Aorta (tissue), 5 donors: ENCODE measurements at regions not wholly inside any gene's neighbourhood (a gene's known extent, or its start where the extent isn't known, plus 50 kb on each side); places are given as distances from the start of the nearest gene placed in this dataset.

Source experiments
- ATAC-seq: fragments of 200-7000 bp; cut with Tn5 transposase; one replicate; pipeline ENCODE4 v1.9.1; 2022; ENCODE audit warnings: moderate library complexity; ENCODE audit not compliant: low FRiP score
- DNase-seq, 2 donors: peaks; one replicate each; pipeline ENCODE4 v3.0.0-alpha.2; 2020
- H3K27ac ChIP-seq, 2 donors: one replicate each; pipeline ENCODE4 v1.5.1; 2013; ENCODE audit warnings: low read length in 2 of 2, mild to moderate bottlenecking in 2 of 2, moderate library complexity in 2 of 2, control low read depth in 1 of 2, inconsistent platforms in 1 of 2, low read depth in 1 of 2
- H3K27me3 ChIP-seq, 2 donors: one replicate each; pipeline ENCODE4 v1.6.1; 2013; ENCODE audit warnings: control low read depth in 1 of 2, low read length in 1 of 2, mild to moderate bottlenecking in 1 of 2, moderate library complexity in 1 of 2; ENCODE audit not compliant: insufficient read depth in 2 of 2, control insufficient read depth in 1 of 2
- H3K36me3 ChIP-seq, 2 donors: one replicate each; pipeline ENCODE4 v1.6.1; 2013; ENCODE audit warnings: control low read depth in 1 of 2, low read length in 1 of 2, mild to moderate bottlenecking in 1 of 2; ENCODE audit not compliant: insufficient read depth in 2 of 2, control insufficient read depth in 1 of 2
- H3K4me1 ChIP-seq, 2 donors: one replicate each; pipeline ENCODE4 v1.6.1; 2013; ENCODE audit warnings: low read length in 2 of 2, control low read depth in 1 of 2, mild to moderate bottlenecking in 1 of 2, moderate library complexity in 1 of 2; ENCODE audit not compliant: insufficient read depth in 2 of 2, control insufficient read depth in 1 of 2
- H3K4me3 ChIP-seq, 2 donors: one replicate each; pipeline ENCODE4 v1.5.1; 2013; ENCODE audit warnings: low read length in 2 of 2, control low read depth in 1 of 2, mild to moderate bottlenecking in 1 of 2
- H3K9me3 ChIP-seq: one replicate; pipeline ENCODE4 v1.6.1; 2013; ENCODE audit warnings: mild to moderate bottlenecking, low read length; ENCODE audit not compliant: control insufficient read depth
- WGBS, 2 donors: extraction: QIAGEN DNeasy Blood & Tissue Kit; methylation state at CpG; one replicate each; pipeline ENCODE4 v1.1.7; 2013; 5-methylcytosine and 5-hydroxymethylcytosine counted together
- intact Hi-C, 2 donors: fragments of 100-400 bp; cut with DNase I; formaldehyde crosslinking; loops; one replicate each; pipeline versions ENCODE4 v1.14.2 to v1.15.0; 2022
- donor health status: healthy with polysubstance abuse.
- donor health status: Bipolar disorder and iron deficiency.
- donor health status: DM: no; HTN: no; CAD: no.
- donor health status: DM: no; HTN: no; CAD: no.
- donor health status: DM: yes; HTN: yes; CAD: no.

DNA sequence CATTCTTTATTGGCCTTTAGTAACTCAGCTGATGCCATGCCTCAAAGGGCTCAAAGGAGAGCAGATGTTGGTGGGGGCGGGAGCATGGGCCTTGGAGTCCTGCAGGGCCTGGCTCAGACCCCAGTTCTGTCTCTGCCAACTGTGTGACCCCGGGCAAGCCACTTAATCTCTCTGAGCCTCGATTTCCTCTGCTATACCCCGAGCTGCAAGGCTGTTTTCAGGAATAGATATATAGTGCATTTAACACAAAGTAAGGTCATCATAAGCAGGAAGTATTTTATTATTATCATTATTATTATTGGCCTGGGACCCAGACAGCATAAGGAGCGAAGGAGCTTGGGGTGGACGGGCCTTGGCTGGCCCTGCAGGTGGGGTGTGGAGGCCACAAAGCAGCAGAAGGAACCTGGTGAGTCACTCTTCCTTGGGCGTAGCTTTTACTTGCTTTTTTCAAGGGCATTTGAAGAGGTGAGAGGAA lies 162.7 kb downstream of the INHBB start:
- peak in 1 of 2 donors; percentile 65 for DNase-seq
- no peaks in the 10 kb centered on the region for H3K9me3 ChIP-seq
- peak; percentile 40 for ATAC-seq
- WGBS, 2 donors = 17 to 21% methylated on average over 7 of the region's 7 CpGs
- H3K4me3 ChIP-seq = no peak overlapping the region
- H3K27ac ChIP-seq = no peak overlapping the region
- H3K36me3 ChIP-seq = no peaks in the 10 kb centered on the region
- no peaks in the 10 kb centered on the region for H3K27me3 ChIP-seq
- intact Hi-C loops = no loop called here
- H3K4me1 ChIP-seq = no peaks in the 10 kb centered on the region

DNA sequence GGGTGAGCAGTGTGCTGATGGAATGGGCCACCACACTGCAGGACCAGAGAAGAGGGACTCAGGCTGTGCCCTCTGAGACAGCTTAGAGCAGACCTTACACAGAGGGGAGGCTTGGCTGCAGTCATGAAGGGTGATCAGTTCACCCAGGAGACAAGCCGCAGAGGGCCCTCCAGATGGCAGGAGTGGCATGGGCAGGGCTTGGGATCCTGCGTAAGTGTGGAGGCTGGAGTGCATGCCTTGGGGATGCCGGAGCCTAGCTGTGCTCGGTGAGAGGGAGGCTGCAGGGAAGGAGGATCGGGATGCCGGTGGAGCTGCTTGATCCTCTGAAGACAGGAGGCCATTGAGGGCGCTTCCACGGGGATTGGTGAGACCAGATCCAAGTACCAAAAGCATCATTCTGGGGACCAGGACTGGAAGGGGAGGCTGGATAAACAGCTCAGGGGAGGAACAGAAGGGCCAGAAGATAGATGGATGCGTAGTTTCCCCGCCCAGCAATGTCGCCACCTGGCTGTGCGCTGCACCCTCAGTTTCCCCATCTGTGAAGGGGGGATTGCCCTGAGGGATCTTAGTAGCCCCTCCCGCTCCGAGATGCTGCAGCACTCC lies 163.4 kb downstream of the INHBB start:
- DNase-seq (peak in 1 of 2 donors; percentile 57), ATAC-seq (peak; percentile 12)
- Histone ChIP-seq H3K4me1 (no peaks in the 10 kb centered on the region), H3K36me3 (no peaks in the 10 kb centered on the region), H3K9me3 (no peaks in the 10 kb centered on the region), H3K27me3 (no peaks in the 10 kb centered on the region), H3K27ac (no peak overlapping the region), H3K4me3 (no peak overlapping the region)
- intact Hi-C loops = no loop called here
- WGBS, 2 donors = 97 to 98% methylated on average over 14 of the region's 14 CpGs

DNA sequence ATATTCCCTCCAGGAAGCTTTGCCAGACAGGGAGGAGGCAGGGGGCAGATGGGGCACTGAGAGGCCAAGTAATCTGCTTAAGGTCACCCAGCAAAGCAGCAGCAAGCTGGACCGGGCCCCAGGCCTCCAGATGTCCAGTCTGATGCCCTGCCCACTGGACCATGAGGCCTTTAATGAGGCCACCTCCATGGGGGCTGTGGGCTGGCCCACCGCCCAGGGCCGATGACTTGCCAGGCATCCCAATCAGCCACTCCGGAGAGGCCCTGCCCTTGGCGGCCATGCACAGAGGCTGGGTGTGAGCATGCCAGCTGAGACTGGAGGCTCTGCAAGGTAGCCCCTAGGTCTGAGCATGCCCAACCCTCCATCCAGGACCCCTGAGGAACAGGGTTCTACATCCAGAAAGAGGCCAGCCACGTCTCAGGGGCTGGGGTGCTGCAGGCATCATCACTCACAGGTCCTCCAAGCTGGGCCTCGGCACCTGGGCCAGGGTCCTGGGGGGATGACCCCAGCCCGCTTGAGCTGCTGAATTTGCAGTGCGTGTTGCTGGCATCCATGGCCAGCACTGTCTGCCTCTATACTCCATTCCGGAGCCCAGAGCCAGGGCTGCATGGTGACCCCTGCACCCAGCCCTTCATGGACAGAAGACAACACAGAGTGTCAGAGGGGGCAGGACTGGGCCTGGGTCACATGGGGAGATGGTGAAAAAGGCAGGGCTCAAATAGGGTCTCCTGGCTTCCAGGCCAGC lies 164.2 kb downstream of the INHBB start:
- no peaks in the 10 kb centered on the region for H3K36me3 ChIP-seq
- no peaks in the 10 kb centered on the region for H3K27me3 ChIP-seq
- ATAC-seq (no peak), DNase-seq (peak in 1 of 2 donors; percentile 66)
- H3K4me3 ChIP-seq = no peak overlapping the region
- WGBS, 2 donors = 88 to 92% methylated on average over 10 of the region's 10 CpGs
- H3K27ac ChIP-seq = no peak overlapping the region
- intact Hi-C loops = no loop called here
- no peaks in the 10 kb centered on the region for H3K4me1 ChIP-seq
- H3K9me3 ChIP-seq = no peaks in the 10 kb centered on the region

DNA sequence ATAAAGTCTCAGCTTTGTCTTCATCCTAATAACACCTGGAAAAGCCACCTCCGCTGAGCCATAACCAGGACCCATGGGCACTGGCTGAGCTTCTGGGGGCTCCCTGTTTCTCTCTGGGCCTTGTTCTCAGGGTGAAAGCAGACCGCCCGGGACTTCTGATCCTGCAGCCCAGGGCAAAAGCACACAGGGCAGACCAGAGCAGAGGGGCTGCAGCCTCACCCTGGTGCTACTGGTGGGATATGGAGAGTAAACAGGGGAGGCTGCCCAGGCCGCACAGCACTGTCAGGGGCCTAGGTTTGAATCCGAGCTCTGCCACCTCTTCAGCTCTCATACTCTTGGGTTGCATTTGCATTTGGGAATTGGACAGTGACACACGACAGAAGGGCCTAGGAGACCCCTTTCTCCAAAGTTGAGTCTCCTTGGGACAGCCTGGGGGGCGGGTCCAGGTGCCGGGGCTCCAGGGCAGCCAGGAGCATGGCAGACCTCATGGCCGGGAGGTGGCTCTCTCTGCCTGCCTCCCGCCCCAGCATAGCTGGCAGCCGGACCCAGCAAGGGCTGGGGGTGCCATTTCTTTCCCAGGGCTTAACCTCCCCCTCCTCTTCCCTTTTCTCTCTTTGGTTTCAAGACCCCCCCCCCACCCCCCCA lies 164.9 kb downstream of the INHBB start:
- intact Hi-C loops = no loop called here
- no peaks in the 10 kb centered on the region for H3K4me1 ChIP-seq
- 94% methylated on average over 11 of the region's 11 CpGs for WGBS, 2 donors
- ATAC-seq (no peak), DNase-seq (peak in 1 of 2 donors; percentile 38)
- no peaks in the 10 kb centered on the region for H3K36me3 ChIP-seq
- H3K9me3 ChIP-seq = no peaks in the 10 kb centered on the region
- H3K4me3 ChIP-seq = no peak overlapping the region
- H3K27ac ChIP-seq = no peak overlapping the region
- no peaks in the 10 kb centered on the region for H3K27me3 ChIP-seq

GRCh38 chr2:120511536-120511935 lies 165.6 kb downstream of the INHBB start:
- Histone ChIP-seq H3K27ac (no peak overlapping the region), H3K4me3 (no peak overlapping the region), H3K27me3 (no peaks in the 10 kb centered on the region), H3K4me1 (no peaks in the 10 kb centered on the region), H3K9me3 (no peaks in the 10 kb centered on the region), H3K36me3 (no peaks in the 10 kb centered on the region)
- intact Hi-C loops = no loop called here
- no peak for ATAC-seq
- WGBS, 2 donors = 44 to 59% methylated on average over 18 of the region's 18 CpGs
- peak in 1 of 2 donors; percentile 58 for DNase-seq

DNA sequence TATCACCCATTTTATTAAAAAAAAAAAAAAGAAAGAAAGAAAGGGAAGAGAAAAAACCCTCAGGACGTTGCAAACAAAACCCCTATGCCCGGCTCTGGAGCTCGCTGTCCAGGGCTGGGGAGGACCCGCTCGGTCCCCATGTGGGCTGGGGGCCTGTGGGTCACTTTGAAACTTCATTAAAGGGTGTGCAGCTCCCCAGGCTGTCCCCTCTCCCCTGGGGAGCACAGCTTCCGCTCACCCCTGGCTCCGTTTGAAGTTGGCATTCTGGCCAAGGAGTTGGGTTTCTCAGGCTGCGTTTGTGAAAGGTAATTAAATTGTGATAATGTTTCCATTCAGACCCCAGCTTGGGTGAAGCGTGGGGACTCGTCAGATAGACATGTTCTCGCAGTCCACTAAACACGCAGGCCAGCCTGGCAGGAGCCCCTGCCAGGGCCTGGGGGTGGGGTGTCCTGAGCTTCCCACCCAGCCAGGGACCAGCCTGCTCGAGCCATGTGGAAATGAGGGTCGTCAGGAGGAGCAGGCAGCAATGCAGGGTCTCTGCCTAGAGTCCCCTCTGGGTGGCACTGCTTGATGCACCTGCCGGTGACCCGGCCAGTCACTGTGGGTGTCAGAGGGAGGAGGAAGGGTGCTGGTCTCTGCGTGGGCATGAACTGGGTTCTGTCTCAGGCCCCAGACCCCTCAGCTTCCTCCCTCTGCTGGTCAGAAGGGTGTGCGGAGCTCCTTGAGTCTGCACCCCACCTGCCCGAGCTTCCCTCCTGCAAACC lies 166.2 kb downstream of the INHBB start:
- ATAC-seq (no peak), DNase-seq (peak in 1 of 2 donors; percentile 34)
- Histone ChIP-seq H3K4me1 (no peaks in the 10 kb centered on the region), H3K36me3 (no peaks in the 10 kb centered on the region), H3K27ac (no peak overlapping the region), H3K4me3 (no peak overlapping the region), H3K27me3 (no peaks in the 10 kb centered on the region), H3K9me3 (no peaks in the 10 kb centered on the region)
- intact Hi-C loops = no loop called here
- 77 to 80% methylated on average over 19 of the region's 19 CpGs for WGBS, 2 donors

DNA sequence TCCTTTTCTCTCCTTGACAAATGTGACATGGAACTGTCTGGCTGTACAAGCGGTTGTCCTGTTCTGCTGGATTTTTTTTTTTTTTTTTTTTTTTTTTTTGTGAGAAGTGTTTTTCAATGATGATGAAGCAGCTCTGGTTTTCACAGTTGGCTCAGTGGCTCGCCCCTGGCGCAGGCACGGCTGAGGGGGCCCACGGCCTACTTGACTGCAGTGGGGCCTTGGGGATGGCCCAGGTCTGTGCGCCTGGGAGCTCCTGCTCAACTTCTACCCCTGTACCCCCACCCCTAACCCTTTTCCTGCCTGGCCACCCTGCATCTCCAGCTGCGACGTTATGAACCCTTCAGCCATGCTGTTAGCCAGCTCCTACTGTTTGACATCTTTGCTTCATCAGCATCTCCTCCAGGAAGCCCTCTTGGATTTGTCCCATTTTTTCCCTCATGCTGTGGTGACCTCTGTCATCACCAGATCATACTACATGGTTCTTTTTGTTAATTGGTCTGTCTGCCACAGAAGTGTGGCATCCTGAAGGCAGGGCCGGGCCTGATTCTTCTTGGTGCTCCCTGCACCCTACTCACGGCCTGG lies 167.9 kb downstream of the INHBB start:
- H3K4me3 ChIP-seq = no peak overlapping the region
- ATAC-seq = no peak
- no peaks in the 10 kb centered on the region for H3K36me3 ChIP-seq
- WGBS, 2 donors = 90 to 93% methylated on average over 10 of the region's 10 CpGs
- DNase-seq = no peak
- no peak overlapping the region for H3K27ac ChIP-seq
- no peaks in the 10 kb centered on the region for H3K27me3 ChIP-seq
- H3K4me1 ChIP-seq = no peaks in the 10 kb centered on the region
- intact Hi-C loops = no loop called here
- no peaks in the 10 kb centered on the region for H3K9me3 ChIP-seq

DNA sequence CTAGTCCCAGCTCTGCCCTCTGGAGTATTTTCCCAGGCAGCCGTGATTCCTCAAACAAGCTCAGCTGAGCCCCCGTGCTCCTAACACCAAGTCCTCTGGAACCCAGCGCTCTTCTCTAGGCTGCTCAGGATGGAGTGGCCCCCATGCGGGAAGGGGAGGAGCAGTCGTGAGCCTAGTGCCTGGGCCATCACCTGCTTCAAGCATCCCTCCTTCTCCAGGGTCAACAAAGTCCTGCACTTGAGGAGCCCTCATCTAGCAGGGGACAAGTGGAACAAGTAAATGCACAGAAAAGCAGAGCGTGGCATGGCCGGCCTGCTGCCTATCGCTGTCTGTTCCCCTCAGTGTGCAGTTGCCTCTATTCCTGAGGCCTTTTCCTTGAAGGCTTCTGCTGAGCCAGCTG lies 168.6 kb downstream of the INHBB start:
- Histone ChIP-seq H3K4me1 (no peaks in the 10 kb centered on the region), H3K9me3 (no peaks in the 10 kb centered on the region), H3K27ac (no peak overlapping the region), H3K27me3 (no peaks in the 10 kb centered on the region), H3K36me3 (no peaks in the 10 kb centered on the region), H3K4me3 (no peak overlapping the region)
- ATAC-seq (no peak), DNase-seq (no peak)
- WGBS, 2 donors = 92 to 98% methylated on average over 8 of the region's 8 CpGs
- intact Hi-C loops = no loop called here
